OCI-LY3 (cell line): ENCODE measurements at regions not wholly inside any gene's neighbourhood (a gene's known extent, or its start where the extent isn't known, plus 50 kb on each side); places are given as distances from the start of the nearest gene placed in this dataset.
A peak's percentile ranks its signal among the peaks of the same experiment; 100 is the strongest.

Experiments used
- H2AFZ ChIP-seq: fragments of 200-600, 300-600 bp; shearing (Covaris generic); 2 replicates; pipeline ENCODE4 v1.6.0; 2014; ENCODE audit warnings: antibody characterized with exemption, low read depth, low read length
- H3K27ac ChIP-seq: fragments of 200-600, 300-600 bp; sonication (generic); 2 replicates; pipeline ENCODE4 v1.5.1; 2014; ENCODE audit warnings: mild to moderate bottlenecking, low read length, moderate library complexity, mixed read lengths
- H3K27me3 ChIP-seq: fragments of 200-600, 300-600 bp; sonication (generic); 2 replicates; pipeline ENCODE4 v1.6.1; 2014; ENCODE audit warnings: low read depth, low read length, mixed read lengths
- H3K36me3 ChIP-seq: fragments of 200-600, 300-600 bp; sonication (generic); replicated peaks from 2 replicates; pipeline ENCODE3; 2014; ENCODE audit warnings: low read depth, low read length, mixed read lengths
- H3K4me1 ChIP-seq: fragments of 300-600, 200-600 bp; sonication (generic); 2 replicates; pipeline ENCODE4 v1.6.1; 2014; ENCODE audit warnings: low read length, mixed read lengths
- H3K4me2 ChIP-seq: fragments of 200-600, 300-600 bp; sonication (generic); 2 replicates; pipeline ENCODE4 v1.6.1; 2014; ENCODE audit warnings: low read length, mixed read lengths
- H3K4me3 ChIP-seq: fragments of 300-600, 200-600 bp; sonication (generic); 2 replicates; pipeline ENCODE4 v1.5.1; 2014; ENCODE audit warnings: antibody characterized with exemption, mild to moderate bottlenecking, low read length, moderate library complexity
- H3K79me2 ChIP-seq: fragments of 300-600, 200-600 bp; shearing (Covaris generic); 2 replicates; pipeline ENCODE4 v1.6.1; 2014; ENCODE audit warnings: mild to moderate bottlenecking, low read length, mixed read lengths
- H3K9ac ChIP-seq: fragments of 300-600, 200-600 bp; shearing (Covaris generic); 2 replicates; pipeline ENCODE4 v1.6.0; 2014; ENCODE audit warnings: mild to moderate bottlenecking, low read length, moderate library complexity
- H3K9me3 ChIP-seq: fragments of 200-600, 300-600 bp; shearing (Covaris generic); 2 replicates; pipeline ENCODE4 v1.6.1; 2014; ENCODE audit warnings: low read length, mixed read lengths; ENCODE audit not compliant: insufficient read depth
- H4K20me1 ChIP-seq: fragments of 200-600, 300-600 bp; sonication (generic); 2 replicates; pipeline ENCODE4 v1.6.1; 2016; ENCODE audit warnings: low read length, mixed read lengths; ENCODE audit not compliant: insufficient read depth
- EZH2phosphoT487 ChIP-seq: fragments of 200-600 bp; shearing (Covaris generic); IDR thresholded peaks from 2 replicates; pipeline ENCODE4 v1.6.1; 2018; ENCODE audit warnings: antibody characterized with exemption, mixed run types, low read depth
- TF ChIP-seq, protein P1 (sequence below): fragments of 200-600, 300-600 bp; sonication (generic); IDR thresholded peaks from 2 replicates; pipeline ENCODE4 v1.5.1; 2014; ENCODE audit warnings: antibody characterized with exemption, low read length, low read depth

DNA sequence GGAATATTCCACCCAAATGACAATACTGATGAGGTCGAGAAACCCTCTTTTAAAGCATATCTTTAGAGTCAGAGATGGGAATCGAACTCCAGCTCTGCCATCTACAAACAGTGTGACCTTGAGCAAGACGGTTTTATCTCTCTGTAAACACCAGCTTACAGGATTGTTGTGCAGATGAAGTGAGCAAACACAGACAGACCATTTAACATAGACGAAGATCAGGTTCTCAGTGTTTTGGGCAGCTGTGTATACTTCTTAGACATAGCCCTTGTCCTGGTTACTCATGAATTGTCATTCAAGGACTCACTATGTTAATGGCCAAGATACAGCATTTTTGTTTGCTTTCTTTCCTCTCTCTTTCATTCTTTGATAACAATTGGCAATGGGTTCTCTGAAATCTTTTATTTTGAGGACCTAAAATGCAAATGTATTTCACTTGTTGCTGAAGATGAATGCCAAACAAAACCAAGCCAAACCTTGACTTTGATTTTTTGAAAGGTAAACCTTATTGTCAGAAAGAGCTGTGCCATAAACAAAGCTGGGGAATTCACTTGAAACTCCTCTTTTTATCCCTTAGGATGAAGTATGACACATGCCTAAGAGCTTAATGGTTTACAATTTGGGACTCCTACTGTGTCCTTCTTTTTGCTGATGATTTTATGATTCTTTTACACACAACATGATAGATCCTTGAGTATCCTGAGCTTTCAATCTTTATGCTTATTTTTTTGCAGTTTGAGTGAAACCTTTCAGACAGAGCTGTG, 250.0 kb upstream of the PDZRN3 start:
- H2AFZ ChIP-seq: no peak overlapping the region
- H3K27ac ChIP-seq: no peak overlapping the region
- TF ChIP-seq, protein P1, sequence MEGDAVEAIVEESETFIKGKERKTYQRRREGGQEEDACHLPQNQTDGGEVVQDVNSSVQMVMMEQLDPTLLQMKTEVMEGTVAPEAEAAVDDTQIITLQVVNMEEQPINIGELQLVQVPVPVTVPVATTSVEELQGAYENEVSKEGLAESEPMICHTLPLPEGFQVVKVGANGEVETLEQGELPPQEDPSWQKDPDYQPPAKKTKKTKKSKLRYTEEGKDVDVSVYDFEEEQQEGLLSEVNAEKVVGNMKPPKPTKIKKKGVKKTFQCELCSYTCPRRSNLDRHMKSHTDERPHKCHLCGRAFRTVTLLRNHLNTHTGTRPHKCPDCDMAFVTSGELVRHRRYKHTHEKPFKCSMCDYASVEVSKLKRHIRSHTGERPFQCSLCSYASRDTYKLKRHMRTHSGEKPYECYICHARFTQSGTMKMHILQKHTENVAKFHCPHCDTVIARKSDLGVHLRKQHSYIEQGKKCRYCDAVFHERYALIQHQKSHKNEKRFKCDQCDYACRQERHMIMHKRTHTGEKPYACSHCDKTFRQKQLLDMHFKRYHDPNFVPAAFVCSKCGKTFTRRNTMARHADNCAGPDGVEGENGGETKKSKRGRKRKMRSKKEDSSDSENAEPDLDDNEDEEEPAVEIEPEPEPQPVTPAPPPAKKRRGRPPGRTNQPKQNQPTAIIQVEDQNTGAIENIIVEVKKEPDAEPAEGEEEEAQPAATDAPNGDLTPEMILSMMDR: no peak
- TF ChIP-seq EZH2phosphoT487: no peak
- no peak overlapping the region for H3K4me3 ChIP-seq
- no peak overlapping the region for H3K9ac ChIP-seq
- no peaks in the 10 kb centered on the region for H3K79me2 ChIP-seq
- H3K36me3 ChIP-seq: no peaks in the 10 kb centered on the region
- no peaks in the 10 kb centered on the region for H3K4me1 ChIP-seq
- no peaks in the 10 kb centered on the region for H3K9me3 ChIP-seq
- no peaks in the 10 kb centered on the region for H4K20me1 ChIP-seq
- H3K27me3 ChIP-seq: no peaks in the 10 kb centered on the region
- no peak overlapping the region for H3K4me2 ChIP-seq

DNA sequence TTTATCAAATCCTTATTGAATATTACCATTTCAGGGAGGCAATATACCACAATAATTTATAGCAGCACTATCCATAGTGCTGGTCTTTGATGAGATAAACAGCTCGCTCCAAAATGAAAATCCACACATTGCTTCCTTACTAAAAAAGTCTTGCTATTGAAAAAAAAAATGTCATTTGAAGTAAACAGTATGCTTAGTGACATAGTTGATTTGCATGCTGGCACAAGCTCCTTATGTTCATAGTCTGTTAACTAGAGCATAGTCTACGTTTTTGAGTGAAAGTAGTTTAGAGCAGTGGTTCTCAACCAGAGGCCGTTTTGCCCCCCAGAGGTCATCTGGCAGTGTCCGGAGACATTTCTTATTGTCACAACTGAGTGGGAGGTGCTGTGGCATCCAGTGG, 249.4 kb upstream of the PDZRN3 start:
- no peak for TF ChIP-seq EZH2phosphoT487
- TF ChIP-seq, protein P1: no peak
- no peaks in the 10 kb centered on the region for H3K9me3 ChIP-seq
- H3K27ac ChIP-seq: no peak overlapping the region

DNA sequence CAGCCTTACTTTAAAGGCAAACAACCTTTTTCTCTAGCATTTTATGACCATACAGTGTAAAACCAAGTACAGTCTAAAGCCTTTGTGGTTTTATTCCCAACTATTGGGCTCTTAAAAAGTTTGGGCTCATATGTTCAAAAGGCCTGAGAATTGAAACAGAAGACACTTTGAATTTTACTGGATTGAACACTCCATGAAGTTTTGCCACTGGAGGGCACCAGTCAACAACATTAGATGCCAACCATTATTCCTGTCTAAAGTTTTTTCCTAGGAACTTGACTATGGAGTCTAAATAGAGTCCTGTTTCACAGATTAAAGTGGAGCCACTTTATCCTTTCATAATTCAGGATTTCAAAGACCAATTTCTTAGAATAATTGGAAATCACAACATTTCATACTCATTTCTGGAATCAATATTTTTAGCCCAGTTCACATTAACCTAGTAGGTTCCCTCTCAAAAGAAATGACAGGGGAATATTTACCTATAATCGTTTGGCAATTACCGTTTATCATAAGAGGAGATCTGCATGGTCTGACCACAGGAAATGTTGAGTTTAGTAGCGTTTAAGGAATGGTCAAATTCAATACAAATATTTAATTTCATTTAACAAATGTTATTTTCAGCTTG, 244.1 kb upstream of the PDZRN3 start:
- H3K9ac ChIP-seq: no peak overlapping the region
- TF ChIP-seq EZH2phosphoT487: no peak
- TF ChIP-seq, protein P1: peak; percentile 89
- no peaks in the 10 kb centered on the region for H3K4me1 ChIP-seq
- H3K36me3 ChIP-seq: no peaks in the 10 kb centered on the region
- no peaks in the 10 kb centered on the region for H4K20me1 ChIP-seq
- H3K79me2 ChIP-seq: no peaks in the 10 kb centered on the region
- H3K4me2 ChIP-seq: no peak overlapping the region
- no peak overlapping the region for H2AFZ ChIP-seq
- no peaks in the 10 kb centered on the region for H3K9me3 ChIP-seq
- H3K27ac ChIP-seq: no peak overlapping the region
- no peaks in the 10 kb centered on the region for H3K27me3 ChIP-seq
- H3K4me3 ChIP-seq: no peak overlapping the region

More for the DNA sequence above, 249.4 kb upstream of the PDZRN3 start:
- Histone ChIP-seq H3K4me2 (no peak overlapping the region), H3K9ac (no peak overlapping the region), H3K4me3 (no peak overlapping the region), H4K20me1 (no peaks in the 10 kb centered on the region), H3K4me1 (no peaks in the 10 kb centered on the region), H3K36me3 (no peaks in the 10 kb centered on the region), H2AFZ (no peak overlapping the region), H3K79me2 (no peaks in the 10 kb centered on the region), H3K27me3 (no peaks in the 10 kb centered on the region)

DNA sequence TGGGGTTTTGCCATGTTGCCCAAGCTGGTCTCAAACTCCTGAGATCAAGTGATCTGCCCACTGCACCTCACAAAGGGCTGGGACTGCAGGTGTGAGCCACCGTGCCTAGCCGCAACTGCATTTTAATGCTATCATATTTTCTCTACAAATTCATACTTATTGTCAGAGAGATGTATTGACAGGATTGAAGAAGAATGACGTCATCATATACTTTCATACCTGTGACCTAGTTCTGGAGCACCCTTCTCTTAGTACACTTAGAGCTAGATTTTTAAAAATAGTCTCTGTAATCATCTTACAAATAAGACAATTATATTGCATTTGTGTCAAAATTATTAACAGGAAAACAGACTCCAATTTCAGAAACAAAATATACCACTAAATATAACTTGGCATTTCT, 242.8 kb upstream of the PDZRN3 start:
- no peak for TF ChIP-seq EZH2phosphoT487
- TF ChIP-seq, protein P1: no peak
- H3K27me3 ChIP-seq: no peaks in the 10 kb centered on the region
- no peaks in the 10 kb centered on the region for H3K79me2 ChIP-seq
- H2AFZ ChIP-seq: no peak overlapping the region
- H3K9ac ChIP-seq: no peak overlapping the region
- H4K20me1 ChIP-seq: no peaks in the 10 kb centered on the region
- no peaks in the 10 kb centered on the region for H3K36me3 ChIP-seq
- no peaks in the 10 kb centered on the region for H3K9me3 ChIP-seq
- no peak overlapping the region for H3K4me3 ChIP-seq
- no peak overlapping the region for H3K4me2 ChIP-seq
- H3K4me1 ChIP-seq: no peaks in the 10 kb centered on the region
- H3K27ac ChIP-seq: no peak overlapping the region
